ENCODE measurements at regions not wholly inside any gene's neighbourhood (a gene's known extent, or its start where the extent isn't known, plus 50 kb on each side); places are given as distances from the start of the nearest gene placed in this dataset.

DNA sequence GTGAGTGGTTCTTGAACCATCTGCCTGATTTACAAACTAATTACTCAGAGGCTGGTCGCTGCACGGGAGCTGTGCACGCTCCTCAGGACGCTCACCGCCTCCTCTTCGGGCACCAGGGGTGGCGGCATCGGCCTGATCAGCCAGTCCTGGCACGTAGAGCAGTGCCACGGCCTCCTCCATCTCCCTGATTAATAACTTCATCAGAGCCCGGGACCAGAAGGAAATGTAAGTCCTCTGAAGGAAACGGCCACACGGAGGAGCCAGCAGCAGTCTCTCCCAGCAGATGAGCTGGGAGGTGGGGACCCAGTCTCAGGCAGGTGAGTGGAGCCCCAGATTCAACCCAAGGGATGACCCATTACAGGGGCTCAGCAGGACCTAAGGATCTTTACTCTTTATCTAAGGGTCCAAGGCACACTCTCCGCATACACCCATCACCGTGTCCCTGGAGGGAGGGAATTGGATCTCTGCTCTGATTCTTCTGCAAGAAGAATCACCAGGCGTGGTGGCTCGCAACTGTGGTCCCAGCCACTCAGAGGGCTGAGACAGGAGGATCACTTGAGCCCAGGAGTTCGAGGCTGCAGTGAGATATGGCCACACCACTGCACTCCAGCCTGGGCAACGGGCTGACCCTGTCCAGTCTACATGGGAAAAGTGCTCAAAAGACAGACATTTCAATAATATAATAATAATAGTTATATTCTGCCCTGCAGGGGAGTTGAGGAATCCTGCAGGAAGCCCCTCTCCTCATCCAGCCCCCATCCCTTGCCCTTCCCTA is 366.5 kb downstream of the SEC14L1 start:
- no peak for DNase-seq

DNA sequence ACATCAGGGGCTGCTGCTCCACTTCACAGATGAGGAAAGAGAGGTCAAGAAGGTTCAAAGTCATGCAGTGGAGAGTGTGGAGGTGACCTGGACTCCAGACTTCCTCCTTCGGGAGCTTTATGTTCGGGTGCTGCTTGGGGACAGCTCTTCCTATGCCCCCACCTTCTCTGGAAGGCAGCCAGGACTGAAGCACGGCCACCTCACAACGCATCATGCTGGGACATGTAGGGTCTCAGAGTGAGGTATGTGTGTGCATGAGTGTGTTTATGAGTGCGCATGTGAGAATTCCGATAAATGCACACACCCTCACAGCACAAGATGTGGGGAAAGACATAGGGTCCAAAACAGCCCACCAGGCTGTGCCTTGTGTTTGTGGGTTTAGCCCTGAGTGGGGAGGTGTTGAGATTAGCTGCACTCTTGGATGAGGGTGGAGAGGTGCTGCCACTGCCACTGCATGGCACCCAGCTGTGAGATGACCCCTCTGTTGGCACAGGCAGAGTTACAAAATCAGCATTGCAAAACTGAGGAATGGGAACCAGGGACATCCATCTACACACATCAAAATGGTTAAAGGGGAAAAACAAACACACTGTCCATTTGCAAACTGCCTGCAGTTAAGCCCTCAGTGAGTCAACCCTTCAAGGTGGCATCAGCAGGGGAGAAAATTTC is 367.4 kb downstream of the SEC14L1 start:
- no peak for DNase-seq

DNA sequence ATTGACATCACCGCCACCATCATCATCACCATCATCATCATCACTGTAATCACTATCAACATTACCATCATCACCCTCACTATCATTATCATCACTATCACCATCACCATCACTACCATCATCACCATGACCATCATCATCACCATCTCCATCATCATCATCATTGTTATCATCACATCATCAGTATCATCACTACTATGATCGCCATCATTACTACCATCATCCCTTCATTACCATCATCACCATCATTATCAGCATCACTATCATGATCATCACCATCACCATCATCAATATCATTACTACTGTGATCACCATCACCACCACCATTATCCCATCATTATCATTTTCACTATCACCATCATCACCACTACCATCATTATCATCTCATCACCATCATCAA is 368.3 kb downstream of the SEC14L1 start:
- no peak for DNase-seq

DNA sequence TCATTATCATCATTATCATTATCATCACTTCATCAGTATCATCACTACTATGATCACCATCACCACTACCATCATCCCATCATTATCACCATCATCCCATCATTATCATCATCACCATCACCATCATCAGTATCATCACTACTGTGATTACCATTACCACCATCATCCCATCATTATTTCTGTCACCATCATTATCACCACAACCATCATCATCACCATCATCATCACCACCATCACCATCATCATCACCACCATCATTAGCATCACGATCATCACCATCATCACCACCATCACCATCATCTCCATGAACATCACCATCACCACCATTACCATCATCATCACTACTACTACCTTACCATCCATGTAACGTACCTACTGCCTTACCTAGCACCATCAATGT is 368.8 kb downstream of the SEC14L1 start:
- DNase-seq, result no peak

DNA sequence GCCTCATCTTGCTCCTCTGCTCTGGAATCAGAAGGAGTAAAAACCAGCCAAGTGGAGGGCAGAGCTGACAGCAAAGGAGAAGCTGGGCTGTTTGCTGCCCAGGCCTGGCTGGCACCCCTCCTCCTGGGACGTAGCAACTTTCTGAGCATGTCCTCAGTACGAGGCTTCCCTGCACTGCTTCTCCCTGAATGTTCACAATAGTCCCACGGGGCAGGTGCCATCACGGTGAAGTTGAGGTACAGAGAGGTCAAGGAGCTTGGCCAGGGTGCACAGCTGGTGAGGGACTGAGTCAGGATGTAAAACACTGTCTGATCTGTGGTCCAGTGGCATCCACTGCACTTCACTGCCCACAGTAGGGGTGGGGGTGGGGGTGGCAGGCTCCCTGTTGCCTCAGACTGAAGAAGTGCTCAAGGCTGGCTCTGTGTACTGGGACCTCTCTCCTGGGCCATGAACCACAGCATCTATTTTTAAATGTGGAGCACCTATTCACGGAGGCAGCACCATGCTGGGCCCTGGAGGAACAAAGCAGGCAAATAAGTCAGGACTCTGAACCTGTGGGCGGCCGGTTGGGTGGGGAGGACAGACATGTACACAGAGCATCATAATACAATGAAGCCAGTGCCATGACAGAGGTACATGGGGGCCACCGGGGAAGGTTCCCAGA is 369.5 kb downstream of the SEC14L1 start:
- no peak for DNase-seq

DNA sequence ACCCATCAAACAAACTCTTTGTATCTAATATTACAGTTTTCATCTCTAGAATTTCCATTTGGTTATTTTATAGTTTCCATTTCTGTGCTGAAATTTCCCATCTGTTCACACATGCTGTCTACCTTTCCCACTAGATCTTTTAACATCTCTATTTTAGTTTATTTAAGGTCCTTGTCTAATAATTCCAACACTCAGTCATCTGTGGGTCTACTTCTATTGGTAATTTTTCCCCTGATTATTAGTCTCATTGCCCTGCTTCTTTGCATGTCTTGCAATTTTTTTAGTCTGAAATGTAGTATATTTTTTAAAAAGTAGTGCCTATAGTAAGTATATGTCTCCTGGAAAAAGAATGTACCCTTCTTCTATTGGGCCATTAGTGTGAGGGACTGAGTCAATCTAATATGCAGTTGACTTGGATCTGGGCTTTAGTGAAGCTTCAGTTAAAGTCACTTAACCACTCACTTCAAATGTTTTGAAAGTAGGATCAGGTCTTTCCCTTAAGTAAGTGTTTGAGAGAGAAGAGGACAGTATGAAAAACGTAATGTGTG is 370.8 kb downstream of the SEC14L1 start:
- DNase-seq, result no peak

DNA sequence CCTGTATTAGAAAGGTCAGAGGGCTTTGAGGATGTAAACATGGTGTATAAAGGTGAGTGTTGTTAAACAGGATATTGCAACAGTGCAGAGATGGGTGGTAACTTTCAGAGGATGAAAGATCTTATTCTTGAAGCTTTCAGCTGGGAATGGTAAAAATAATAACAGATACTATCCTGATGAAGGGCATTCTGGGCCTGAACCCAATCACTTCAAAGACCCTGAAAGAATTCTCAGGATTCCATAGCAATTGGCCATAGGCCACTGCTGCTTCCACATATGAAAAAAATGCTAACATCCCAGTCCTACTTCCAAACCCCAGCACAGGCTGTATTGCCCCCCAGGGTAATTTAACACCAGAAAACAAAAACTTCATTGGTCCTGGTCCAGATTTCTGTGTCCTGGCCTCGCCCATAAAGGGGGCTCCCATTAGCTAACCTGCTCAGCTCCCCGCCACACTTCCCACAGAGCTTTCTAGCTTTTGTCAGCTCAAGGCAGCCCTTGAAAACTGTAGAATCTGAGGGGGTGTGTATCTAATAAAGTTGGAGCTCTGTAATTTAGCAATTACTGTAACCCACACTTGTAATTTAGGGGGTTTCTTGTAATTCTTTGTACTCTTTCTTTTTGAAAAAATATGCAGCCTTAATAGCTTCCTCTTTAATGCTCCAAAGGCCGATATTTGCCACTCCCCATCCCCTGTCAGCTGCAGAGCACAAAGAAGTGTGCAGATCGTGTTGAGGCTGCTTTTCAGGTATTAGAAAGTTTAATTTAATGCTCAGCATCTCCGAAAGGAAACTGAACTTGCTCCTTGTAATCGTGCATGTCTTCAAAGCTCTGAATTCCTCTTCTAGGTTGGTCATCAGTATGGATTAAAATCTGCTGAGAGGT is 371.5 kb downstream of the SEC14L1 start:
- DNase-seq, result no peak

DNA sequence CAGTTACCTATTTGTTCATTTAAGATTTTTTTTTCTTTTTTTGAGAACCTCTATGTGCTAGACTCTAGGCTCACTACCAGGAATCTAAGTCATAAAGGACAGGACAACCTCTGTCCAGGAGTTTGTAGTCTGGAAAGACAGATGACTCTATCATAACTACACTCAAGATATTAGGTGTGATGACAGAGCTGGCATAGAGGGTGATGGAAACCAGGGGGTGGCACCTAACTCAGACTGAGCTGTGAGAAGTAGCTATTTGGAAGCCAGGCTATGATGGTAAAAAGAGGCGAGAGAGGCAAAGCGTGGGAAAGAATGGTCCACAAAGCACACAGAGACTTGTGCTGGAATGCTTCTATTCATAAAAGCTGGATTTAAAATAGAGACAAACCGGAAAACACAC is 372.3 kb downstream of the SEC14L1 start:
- no peak for DNase-seq

DNA sequence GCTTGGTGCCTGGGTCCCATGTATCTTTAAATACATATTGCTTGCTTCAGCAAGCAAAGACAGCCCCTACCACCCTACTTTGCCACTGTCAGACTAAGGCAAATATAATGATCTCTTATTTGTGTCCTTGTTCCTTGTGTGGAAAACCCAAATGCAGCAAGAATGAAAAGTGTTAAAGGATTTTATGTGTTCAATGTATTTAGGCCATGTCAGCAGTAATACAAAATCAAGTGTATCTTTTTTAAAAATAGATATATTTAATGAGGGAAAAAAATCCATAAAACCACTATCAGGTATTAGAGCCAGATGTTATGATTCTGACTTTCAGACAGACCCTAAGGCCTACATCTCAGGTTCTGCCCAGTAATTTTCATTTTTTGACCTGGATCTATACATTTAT is 374.5 kb downstream of the SEC14L1 start:
- no peak for DNase-seq

DNA sequence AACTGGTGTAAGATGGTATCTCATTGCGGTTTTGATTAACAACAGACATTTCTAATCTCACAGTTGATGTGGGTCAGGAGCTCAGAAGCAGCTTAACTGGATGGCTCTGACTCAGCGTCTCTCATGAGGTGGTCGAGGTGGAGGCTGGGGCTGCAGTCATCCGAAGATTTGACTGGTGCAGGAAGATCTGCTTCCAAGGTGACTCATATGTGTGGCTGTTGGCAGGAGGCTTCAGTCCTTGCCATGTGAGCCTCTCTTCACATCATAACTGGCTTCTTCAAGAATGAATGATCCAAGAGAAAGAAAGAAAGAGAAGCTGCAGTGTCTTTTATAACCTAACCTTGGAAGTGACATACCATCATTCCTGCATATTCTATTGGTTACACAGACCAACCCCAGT is 376.1 kb downstream of the SEC14L1 start:
- DNase-seq, result peak; percentile 50

DNA sequence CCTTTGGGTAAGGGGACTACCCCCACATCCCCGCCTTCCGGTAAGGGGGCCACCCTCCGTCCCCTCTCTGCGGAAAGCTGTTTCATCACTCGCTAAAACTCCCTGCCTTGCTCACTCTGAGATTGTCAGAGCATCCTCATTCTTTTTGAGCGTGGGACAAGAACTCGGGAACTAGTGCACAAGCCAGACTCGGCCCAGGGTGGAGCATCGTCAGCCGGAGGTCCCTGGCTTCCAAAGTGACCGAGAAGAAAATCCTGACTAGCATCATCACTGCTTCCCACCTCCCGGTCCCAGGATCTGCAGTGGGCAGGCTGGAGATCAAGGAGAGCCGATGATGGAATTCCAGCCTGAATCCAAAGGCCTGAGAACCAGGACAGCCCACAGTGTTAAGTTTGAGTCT is 380.3 kb downstream of the SEC14L1 start:
- DNase-seq, result no peak

DNA sequence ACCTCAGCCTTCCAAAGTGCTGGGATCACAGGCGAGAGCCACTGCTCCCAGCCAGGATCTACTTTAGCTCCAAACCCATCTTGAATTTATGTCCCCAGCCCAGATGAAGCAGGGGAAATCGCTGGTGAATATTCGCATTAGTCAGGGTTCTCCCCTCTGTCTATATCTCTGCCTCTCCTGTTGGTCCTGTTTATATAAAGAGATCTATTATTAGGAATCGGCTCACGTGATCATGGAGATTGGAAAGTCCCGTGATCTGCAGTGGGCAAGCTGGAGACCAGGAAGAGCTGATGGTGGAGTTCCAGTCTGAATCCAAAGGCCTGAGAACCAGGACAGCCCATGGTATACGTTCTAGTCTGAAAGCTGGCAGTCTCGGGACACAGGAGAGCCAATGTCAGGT is 382.8 kb downstream of the SEC14L1 start:
- DNase-seq, result no peak

DNA sequence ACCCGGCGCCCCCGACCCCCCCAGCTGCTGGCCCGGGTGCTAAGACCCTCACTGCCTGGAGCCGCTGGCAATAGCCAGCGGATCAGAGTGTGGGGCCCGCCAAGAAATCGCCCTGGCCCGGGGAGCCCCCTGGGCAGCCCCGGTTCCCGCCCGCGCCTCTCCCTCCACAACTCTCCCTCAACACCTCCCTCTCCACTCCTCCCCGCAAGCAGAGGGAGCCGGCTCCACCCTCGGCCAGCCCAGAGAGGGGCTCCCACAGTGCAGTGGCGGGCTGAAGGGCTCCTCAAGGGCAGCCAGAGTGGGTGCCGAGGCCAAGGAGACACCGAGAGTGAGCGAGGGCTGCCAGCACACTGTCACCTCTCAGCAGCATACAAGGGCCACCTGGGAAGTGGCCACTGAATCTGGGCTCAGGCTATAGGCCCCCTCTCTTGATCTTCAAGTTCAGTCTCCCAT is 385.5 kb downstream of the SEC14L1 start:
- DNase-seq, result no peak

DNA sequence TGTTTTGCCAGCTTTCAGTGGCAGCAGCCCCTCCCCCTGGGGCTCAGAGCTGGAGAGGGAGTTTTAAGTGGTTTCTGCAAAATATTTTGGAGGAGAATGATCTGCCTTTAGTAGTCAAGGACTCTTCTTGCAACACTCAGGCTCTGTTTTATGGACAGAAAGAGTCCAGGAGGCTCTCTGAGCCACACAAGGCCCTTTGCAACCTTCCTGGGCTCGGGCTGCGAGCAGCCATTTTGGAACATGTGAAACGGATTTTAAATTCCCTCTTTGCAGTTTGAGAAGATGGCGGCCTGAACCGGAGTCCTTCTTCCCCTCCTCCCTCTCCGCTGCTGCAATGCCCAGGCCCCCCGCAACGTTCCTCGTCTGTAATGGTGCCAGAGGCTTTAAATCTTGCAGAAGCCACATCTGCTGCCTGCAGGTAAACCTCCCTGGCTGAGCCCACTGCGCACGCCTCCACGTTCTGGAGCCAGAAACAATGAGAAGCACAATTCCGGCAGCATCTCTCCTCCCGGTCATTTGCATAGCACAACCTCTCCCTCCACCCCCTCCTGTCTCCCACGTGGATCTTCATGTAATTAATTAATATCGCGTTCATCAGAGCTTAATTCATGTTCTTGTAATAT is 386.1 kb downstream of the SEC14L1 start:
- no peak for DNase-seq

DNA sequence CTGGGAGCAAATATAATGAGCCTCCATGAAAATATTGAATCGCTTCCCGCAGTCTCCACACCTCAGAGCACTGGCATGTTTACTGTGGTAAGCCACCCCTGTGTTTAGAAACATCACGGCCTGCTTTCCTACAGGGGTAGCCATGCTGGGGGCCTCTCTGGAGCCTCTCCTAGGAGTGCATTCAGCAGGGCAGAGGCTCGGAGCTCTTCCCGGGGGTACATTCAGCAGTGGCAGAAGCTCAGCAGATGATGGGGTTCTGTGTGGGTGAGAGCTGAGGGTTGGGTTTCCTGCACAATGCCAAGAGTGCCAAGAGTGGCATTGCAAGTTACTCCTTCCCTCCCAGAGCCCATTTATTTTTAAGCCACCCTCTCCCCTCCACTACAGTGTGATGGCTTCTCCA is 386.6 kb downstream of the SEC14L1 start:
- DNase-seq, result no peak

DNA sequence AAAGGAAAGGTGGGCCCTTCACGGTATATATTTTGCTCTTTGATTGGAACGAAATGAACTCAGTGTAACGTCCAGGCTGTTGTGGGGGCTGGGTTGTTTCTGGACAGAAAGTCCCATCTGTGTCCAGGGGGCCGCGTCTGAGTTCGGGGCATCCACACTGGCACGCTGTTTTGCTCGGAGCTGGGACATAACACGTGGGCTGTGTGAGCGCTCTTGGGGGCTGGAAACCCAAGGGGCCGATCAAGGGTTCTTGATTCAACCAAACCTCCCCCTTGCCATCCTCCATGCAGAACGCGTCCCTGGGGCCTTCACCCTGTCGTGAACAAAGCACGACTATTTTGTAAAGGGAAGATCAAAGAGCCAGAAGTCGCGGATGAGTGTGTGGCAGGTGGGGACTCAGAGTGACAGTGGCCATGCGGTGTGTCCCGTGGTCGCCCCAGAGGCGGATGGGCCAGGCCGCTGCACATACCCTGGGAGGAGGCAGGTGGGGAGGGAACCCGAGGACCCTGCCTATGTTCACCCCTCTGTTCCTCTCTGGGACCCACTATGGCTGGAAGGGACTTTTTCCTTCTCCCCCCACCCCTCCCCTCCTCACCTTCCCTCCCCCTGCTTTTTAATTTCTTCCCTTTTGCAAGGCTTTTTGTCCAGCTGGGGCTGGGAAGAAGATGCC is 387.2 kb downstream of the SEC14L1 start:
- DNase-seq, result no peak

DNA sequence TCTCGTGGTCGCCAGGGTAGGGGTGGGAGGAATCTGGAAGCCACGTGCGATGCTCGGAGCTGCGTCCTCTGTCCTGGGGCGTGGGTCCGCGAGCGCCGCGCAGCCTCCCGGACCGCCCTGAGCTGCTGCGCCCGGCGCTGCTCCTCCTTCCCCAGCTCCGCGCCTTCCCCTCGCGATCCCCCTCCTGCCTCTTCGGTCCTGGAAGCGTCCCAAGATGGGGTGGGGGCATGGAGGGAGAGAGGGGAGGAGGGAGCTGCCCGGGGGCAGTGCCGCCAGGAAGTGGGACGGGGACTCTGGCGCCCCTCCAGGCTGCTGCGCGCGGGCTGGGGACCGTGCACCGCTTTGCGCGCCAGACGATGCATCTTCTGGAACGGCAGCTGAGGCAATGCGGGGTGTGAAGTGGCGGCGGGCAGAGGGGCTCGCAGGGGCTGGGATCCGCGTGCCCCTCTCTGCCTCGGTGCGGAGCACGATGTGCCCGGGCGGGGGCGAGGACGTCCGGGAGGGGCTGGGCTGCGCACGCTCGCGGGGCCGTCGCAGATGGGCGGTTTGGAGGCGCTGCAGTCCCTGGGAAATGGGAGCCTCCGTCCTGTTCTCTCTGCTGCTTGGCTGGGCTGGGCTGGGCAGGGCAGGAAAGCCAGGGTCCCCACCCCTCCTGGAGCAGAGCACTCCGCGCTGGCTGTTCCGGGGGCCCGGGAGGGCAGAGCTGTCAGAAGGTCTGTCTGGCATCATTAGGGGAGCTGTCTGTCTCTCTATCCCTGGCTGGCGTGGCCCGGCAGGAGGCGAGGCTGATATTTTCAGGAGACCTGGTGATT is 388.0 kb downstream of the SEC14L1 start:
- DNase-seq, result peak; percentile 59

DNA sequence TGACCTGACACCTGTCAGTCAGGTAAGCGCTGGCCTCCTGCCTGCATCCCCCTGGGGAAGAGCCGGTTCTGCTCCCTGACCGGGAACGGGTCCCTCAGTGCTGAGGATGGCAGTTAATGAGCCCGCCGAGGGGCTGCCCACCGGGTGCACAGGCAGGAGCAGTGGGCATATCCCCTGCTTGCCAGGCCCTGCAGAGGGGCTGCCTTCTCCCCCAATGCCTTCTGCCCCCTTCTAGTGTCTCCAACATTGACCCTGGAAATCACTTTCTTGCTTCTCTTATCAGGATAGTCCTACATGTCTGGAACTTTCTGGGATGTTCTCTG is 388.5 kb downstream of the SEC14L1 start:
- no peak for DNase-seq

DNA sequence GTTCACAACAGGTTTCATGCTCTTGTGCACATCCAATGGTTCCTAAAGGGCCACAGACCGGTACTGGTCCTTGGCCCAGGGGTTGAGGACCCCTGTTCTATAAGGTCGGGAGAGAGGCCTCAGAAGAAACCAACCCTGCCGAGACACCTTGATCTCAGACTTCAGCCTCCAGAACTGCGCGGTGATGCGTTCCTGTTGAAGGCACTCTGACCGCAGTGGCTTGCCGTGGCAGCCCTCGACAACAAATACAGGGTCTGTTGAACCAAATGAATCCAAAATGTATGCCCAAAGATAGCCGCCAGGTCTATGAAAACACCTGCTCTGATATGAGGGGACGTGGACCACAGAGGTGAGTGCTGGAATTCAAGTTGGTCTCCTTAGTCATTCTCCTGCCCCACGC is 389.8 kb downstream of the SEC14L1 start:
- DNase-seq, result no peak

DNA sequence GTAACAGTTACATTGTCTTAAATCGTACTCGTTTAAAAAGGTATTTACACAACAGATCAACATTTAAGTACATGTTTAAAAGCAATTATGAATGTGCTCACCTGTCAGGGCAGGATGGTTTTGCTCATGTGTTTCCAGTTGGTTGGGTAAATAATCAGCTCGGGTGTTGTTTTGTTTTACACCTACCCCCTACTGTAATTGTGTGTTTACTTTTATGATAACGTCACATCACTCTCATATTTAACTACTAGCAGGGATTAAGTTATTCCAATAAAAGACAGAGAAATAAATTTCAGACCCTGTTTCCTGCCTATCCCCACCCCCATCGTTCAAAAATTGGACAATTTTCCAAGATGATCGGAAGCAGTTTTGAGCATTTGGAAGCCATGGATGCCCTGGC is 390.2 kb downstream of the SEC14L1 start:
- no peak for DNase-seq

DNA sequence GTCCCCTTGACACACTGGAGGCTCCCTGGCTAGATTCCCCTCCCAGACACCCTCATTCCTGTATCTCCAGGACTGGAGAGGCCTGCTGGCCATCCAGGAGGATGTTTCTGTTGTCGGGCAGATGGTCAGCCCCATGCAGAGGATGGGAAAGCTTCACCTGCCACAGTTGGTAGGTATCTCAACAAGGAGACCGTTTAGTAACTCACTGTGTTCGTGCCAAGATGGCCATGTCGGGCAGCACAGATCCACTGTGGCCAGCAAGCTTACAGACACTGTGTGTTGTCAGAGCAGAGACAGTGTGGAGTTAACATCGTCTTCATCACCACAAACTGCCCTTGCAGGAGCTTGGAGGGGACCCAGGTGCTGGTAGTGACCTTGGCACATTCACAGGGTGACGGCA is 390.9 kb downstream of the SEC14L1 start:
- no peak for DNase-seq

All from stimulated activated CD8-positive, alpha-beta memory T cell treated with anti-CD3 and anti-CD28 coated beads, Interleukin-4, amount 100 ng/mL, for 48 hours (primary cell).